Ishikawa (cell line): ENCODE measurements at regions not wholly inside any gene's neighbourhood (a gene's known extent, or its start where the extent isn't known, plus 50 kb on each side); places are given as distances from the start of the nearest gene placed in this dataset.

ENCODE experiments used
- CEBPB ChIP-seq: IDR thresholded peaks from 2 replicates; pipeline ENCODE4 v1.6.1; 2012
- CREB1 ChIP-seq: IDR thresholded peaks from 2 replicates; pipeline ENCODE4 v1.6.1; 2012; ENCODE audit warnings: low read depth
- EGR1 ChIP-seq: IDR thresholded peaks from 2 replicates; pipeline ENCODE4 v1.6.1; 2012
- EP300 ChIP-seq: IDR thresholded peaks from 2 replicates; pipeline ENCODE4 v1.6.1; 2012; ENCODE audit warnings: borderline replicate concordance
- FOXM1 ChIP-seq: IDR thresholded peaks from 2 replicates; pipeline ENCODE4 v1.6.1; 2012; ENCODE audit warnings: low read depth, borderline replicate concordance
- NFIC ChIP-seq: IDR thresholded peaks from 2 replicates; pipeline ENCODE4 v1.6.1; 2012
- RAD21 ChIP-seq: IDR thresholded peaks from 2 replicates; pipeline ENCODE4 v1.6.1; 2012; ENCODE audit warnings: low read depth
- TAF1 ChIP-seq: IDR thresholded peaks from 2 replicates; pipeline ENCODE4 v1.6.1; 2012; ENCODE audit warnings: low read depth, mild to moderate bottlenecking
- TCF12 ChIP-seq: IDR thresholded peaks from 2 replicates; pipeline ENCODE4 v1.6.1; 2012; ENCODE audit warnings: low read depth
- TEAD4 ChIP-seq: IDR thresholded peaks from 2 replicates; pipeline ENCODE4 v1.6.1; 2012
- YY1 ChIP-seq: IDR thresholded peaks from 2 replicates; pipeline ENCODE4 v1.6.1; 2012; ENCODE audit warnings: low read depth
- ZBTB7A ChIP-seq: IDR thresholded peaks from 2 replicates; pipeline ENCODE4 v1.6.1; 2012; ENCODE audit warnings: low read depth
- TF ChIP-seq, protein P1 (sequence below): IDR thresholded peaks from 2 replicates; pipeline ENCODE4 v1.6.1; 2012; ENCODE audit warnings: low read depth, mild to moderate bottlenecking
- TF ChIP-seq, protein P2 (sequence below): IDR thresholded peaks from 2 replicates; pipeline ENCODE4 v1.6.1; 2012
- TF ChIP-seq, protein P3 (sequence below): IDR thresholded peaks from 2 replicates; pipeline ENCODE4 v1.6.1; 2012

DNA sequence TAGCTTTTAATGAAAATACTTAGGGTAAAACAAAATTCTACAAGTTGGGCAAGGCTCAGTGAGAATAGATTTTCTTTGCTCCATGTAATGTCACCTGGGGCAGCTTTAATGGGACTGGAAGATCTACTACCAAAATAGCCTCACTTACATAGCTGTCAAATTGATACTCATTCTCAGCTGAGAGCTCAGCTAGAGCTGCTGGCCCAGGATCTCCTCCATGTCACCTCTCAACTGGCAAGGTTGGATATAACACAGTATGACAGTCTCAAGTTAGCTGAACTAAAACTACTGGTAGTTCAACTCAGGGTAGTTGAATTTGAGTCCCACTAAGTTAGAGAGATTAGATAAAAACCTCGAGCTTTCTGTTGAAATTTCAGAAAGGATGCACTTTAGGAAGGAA is 218.5 kb upstream of the PLSCR5 start:
- TF ChIP-seq YY1 (no peak), FOXM1 (no peak), CEBPB (no peak), RAD21 (no peak), ZBTB7A (no peak), CREB1 (no peak), NFIC (no peak), TAF1 (no peak), TCF12 (no peak), EP300 (no peak), EGR1 (no peak), TEAD4 (no peak)
- TF ChIP-seq, protein P1, sequence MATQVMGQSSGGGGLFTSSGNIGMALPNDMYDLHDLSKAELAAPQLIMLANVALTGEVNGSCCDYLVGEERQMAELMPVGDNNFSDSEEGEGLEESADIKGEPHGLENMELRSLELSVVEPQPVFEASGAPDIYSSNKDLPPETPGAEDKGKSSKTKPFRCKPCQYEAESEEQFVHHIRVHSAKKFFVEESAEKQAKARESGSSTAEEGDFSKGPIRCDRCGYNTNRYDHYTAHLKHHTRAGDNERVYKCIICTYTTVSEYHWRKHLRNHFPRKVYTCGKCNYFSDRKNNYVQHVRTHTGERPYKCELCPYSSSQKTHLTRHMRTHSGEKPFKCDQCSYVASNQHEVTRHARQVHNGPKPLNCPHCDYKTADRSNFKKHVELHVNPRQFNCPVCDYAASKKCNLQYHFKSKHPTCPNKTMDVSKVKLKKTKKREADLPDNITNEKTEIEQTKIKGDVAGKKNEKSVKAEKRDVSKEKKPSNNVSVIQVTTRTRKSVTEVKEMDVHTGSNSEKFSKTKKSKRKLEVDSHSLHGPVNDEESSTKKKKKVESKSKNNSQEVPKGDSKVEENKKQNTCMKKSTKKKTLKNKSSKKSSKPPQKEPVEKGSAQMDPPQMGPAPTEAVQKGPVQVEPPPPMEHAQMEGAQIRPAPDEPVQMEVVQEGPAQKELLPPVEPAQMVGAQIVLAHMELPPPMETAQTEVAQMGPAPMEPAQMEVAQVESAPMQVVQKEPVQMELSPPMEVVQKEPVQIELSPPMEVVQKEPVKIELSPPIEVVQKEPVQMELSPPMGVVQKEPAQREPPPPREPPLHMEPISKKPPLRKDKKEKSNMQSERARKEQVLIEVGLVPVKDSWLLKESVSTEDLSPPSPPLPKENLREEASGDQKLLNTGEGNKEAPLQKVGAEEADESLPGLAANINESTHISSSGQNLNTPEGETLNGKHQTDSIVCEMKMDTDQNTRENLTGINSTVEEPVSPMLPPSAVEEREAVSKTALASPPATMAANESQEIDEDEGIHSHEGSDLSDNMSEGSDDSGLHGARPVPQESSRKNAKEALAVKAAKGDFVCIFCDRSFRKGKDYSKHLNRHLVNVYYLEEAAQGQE, result no peak
- TF ChIP-seq, protein P2, sequence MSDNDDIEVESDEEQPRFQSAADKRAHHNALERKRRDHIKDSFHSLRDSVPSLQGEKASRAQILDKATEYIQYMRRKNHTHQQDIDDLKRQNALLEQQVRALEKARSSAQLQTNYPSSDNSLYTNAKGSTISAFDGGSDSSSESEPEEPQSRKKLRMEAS, result no peak
- TF ChIP-seq, protein P3, sequence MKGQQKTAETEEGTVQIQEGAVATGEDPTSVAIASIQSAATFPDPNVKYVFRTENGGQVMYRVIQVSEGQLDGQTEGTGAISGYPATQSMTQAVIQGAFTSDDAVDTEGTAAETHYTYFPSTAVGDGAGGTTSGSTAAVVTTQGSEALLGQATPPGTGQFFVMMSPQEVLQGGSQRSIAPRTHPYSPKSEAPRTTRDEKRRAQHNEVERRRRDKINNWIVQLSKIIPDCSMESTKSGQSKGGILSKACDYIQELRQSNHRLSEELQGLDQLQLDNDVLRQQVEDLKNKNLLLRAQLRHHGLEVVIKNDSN, result no peak

DNA sequence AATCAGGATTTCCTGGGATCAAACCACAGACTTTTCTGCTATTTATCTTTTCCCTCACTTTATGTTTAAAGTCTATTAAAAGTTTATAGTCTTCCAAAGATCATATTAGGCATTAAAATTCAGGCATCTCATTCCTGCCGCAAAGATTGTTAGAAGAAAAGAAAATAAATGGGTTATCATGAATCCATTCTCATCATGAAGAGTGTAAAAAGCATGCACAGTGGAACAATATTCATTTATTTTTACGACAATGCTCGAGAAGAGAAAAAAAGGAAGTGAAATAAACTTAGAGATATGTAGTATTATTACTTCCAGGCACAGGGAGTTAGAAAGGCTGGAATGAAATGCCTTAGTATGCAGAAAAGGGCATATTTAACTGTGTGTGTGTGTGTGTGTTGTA is 213.7 kb upstream of the PLSCR5 start:
- TF ChIP-seq CREB1 (no peak), EP300 (no peak), NFIC (no peak), YY1 (no peak), EGR1 (no peak), RAD21 (no peak), CEBPB (no peak), FOXM1 (no peak)
- TF ChIP-seq, protein P1, result no peak
- TF ChIP-seq, protein P3, result no peak

DNA sequence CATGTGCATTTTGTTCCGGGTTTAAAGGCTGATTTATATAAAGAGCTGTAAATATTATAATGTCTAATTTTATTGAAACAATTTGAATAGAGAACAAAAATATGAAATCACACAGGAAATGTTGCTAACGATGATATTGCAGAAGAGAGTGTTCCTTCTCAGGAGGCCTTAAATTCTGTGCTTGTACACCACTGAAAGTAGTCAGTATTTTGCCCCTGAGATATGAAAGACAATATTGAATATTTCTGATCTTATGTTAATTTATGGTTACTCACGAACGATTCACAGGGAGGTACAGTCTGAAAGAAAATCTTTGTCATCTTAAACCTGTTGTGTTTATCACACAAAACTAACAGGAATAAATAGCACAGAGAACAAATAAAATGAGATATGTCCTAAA is 213.2 kb upstream of the PLSCR5 start:
- no peak for TF ChIP-seq FOXM1
- TF ChIP-seq, protein P3, result no peak
- TF ChIP-seq, protein P1, result no peak
- no peak for TF ChIP-seq EP300
- no peak for TF ChIP-seq CEBPB
- no peak for TF ChIP-seq TAF1
- TF ChIP-seq EGR1, result no peak
- no peak for TF ChIP-seq ZBTB7A
- no peak for TF ChIP-seq NFIC

DNA sequence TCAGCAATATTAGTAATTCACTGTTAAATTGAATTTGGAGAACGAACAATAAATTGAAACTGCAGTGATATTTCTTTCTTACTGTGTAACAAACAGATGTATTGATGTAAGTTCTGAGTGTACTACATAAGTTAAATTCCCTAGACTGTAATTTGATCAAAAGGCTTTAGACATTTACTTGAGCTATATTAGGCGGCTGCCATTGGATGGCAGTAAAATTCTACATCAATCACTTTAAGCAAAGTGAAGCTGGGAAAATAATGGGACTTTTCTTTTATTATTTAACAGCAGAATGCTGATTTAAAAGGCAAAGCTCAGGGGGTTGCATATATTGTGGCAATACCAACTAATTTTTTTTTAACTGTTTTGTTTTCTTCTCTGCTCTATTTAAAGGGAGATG is 212.6 kb upstream of the PLSCR5 start:
- TF ChIP-seq RAD21, result peak; percentile 52
- TF ChIP-seq, protein P2, result no peak
